ENCODE measurements at regions not wholly inside any gene's neighbourhood (a gene's known extent, or its start where the extent isn't known, plus 50 kb on each side); places are given as distances from the start of the nearest gene placed in this dataset.

DNA sequence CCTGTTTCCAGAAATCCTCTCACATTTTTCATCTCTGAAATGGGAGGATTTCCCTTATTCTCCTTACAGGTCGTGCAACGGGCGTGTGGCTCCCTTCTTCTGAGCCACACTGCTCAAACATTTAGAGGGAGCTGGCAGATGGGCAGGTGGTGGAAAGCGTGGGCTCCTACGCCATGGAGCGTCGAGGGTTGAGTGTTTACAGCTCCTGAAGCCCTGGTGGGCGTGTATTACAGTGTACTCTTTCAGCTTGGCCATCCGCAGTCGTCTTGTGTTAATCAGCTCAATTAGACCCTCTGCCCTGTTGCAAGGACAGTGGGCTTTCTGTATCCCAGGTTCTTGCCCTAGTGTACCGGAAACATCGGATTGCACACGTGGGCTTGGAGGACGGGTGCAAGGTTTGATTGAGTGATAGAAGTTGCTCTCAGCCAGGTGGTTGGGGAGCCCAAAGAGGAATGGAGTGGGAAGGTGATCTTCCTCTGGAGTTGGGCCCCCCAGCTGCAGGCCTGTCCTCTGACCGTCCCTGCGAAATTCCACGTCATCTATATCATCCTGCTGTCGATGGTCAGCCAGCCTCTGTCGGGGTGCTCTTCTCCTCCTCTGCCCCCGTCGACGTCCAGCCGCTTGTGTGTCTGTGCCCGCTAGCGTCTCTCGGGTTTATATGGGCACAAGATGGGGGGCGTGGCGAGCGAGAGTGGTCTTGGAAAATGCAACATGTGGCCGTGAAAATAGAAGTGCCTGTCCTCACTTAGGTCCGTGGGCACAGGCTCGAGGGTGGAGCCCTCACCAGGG is 120.3 kb upstream of the DSEL start:
- no peak for TF ChIP-seq EZH2 (IDR thresholded peaks at IDR 0.05; ENCODE audit: insufficient read depth, poor library complexity, severe bottlenecking)
- TF ChIP-seq EZH2phosphoT487 (IDR thresholded peaks at IDR 0.05; ENCODE audit: insufficient read depth, low read depth), result no peak

Measured in GM23248 (cell line).